Calu3 (cell line): ENCODE measurements at regions not wholly inside any gene's neighbourhood (a gene's known extent, or its start where the extent isn't known, plus 50 kb on each side); places are given as distances from the start of the nearest gene placed in this dataset.

Experiments used
- BruUV-seq: library from RNA; stranded (reverse); fragments of 400-500 nt; replicated peaks from 2 replicates; lab custom pipeline; 2021; lab: Mats Ljungman, UMichigan
- CTCF ChIA-PET: fragments of 300-600 bp; sonication (Branson Sonifier 250); formaldehyde crosslinking; loops from one replicate; lab custom pipeline; 2022; ENCODE audit warnings: antibody characterized with exemption; lab: Charles Lee
- DNase-seq: peaks from one replicate; pipeline ENCODE4 v3.0.0; 2022
- H3K27ac Mint-ChIP-seq: one replicate; pipeline ENCODE4 v1.8.0; 2022; ENCODE audit warnings: mixed read lengths; ENCODE audit not compliant: unreplicated experiment
- H3K27me3 Mint-ChIP-seq: one replicate; pipeline ENCODE4 v1.8.0; 2022; ENCODE audit warnings: mixed read lengths; ENCODE audit not compliant: unreplicated experiment
- H3K36me3 Mint-ChIP-seq: one replicate; pipeline ENCODE4 v1.8.0; 2022; ENCODE audit warnings: mild to moderate bottlenecking, moderate library complexity, mixed read lengths; ENCODE audit not compliant: insufficient read depth, unreplicated experiment
- H3K4me1 Mint-ChIP-seq: one replicate; pipeline ENCODE4 v1.8.0; 2022; ENCODE audit warnings: mild to moderate bottlenecking, low read depth, mixed read lengths; ENCODE audit not compliant: unreplicated experiment
- H3K4me3 Mint-ChIP-seq: one replicate; pipeline ENCODE4 v1.8.0; 2022; ENCODE audit warnings: mild to moderate bottlenecking, low read depth, moderate library complexity, mixed read lengths; ENCODE audit not compliant: unreplicated experiment
- H3K9me3 Mint-ChIP-seq: one replicate; pipeline ENCODE4 v1.8.0; 2022; ENCODE audit warnings: low read depth, mixed read lengths; ENCODE audit not compliant: unreplicated experiment
- intact Hi-C: fragments of 100-400 bp; cut with micrococcal nuclease; formaldehyde crosslinking; loops from one replicate; pipeline ENCODE4 v1.10.0; 2022; ENCODE audit not compliant: unreplicated experiment
- TF ChIP-seq, protein P1 (sequence below): fragments of 200-600 bp; IDR thresholded peaks from one replicate; pipeline ENCODE4 v1.8.0; 2022; ENCODE audit warnings: antibody characterized with exemption; ENCODE audit not compliant: unreplicated experiment

DNA sequence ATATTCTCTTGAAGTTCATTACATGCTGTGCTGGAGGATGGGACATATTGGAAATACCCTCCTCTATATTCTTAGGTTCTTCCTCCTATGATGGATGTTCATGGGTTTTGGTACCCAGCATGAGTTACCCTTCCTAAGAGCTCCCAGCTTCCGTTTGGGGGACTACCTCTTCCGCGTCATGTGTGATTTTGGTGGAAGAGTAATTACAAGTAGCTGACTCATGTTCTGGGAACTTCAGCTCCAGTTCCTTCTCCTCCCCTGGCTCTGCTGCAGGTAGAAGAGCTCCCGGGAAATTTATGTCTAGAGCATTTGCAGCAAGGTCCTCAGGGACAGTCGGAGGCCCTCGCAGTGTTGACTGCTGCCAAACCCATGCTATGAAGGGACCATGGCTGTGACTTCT, 208.8 kb upstream of the IL12A start:
- intact Hi-C loops: loop anchor here (10.0 kb wide), 1 partner anchor 605 kb away; no protein-coding TSS in a partner anchor
- CTCF ChIA-PET: interaction anchor here (0.7 to 4.0 kb wide), 2 partner anchors 26 to 132 kb away, joined by 3 to 42 read pairs; no protein-coding TSS in a partner anchor

DNA sequence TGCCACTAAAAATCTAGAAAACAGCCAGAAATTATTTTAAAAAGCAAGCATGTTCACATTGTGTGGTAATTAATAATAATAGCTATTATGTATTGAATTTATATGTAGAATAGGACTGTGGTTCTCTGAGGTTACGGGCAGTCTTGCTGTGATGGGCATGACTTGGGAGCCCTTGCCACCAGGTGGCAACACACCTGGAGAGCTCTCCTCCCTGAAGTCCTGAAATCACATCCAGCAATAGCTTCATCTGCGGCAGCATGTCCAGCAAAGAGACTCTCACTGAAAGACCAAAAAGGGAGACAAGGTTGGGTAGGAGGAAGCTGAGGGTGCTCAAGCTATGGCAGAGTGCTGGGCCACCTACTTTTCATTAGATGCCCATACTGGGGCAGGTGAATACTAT, 206.8 kb upstream of the IL12A start:
- H3K4me1 Mint-ChIP-seq: peaks cover 42% of the 10 kb centered on the region
- intact Hi-C loops: loop anchor here (1.0 to 10.0 kb wide), 2 partner anchors 23 to 607 kb away; no protein-coding TSS in a partner anchor
- no TSS peak for BruUV-seq
- peak; percentile 48 for DNase-seq
- CTCF ChIA-PET: interaction anchor here (0.7 to 4.0 kb wide), 7 partner anchors 8 to 144 kb away, joined by 3 to 42 read pairs (median 4); no protein-coding TSS in a partner anchor
- no peak overlapping the region for H3K27ac Mint-ChIP-seq
- no peaks in the 10 kb centered on the region for H3K36me3 Mint-ChIP-seq
- no peak overlapping the region for H3K4me3 Mint-ChIP-seq
- H3K9me3 Mint-ChIP-seq: no peaks in the 10 kb centered on the region
- no peaks in the 10 kb centered on the region for H3K27me3 Mint-ChIP-seq
- TF ChIP-seq, protein P1, sequence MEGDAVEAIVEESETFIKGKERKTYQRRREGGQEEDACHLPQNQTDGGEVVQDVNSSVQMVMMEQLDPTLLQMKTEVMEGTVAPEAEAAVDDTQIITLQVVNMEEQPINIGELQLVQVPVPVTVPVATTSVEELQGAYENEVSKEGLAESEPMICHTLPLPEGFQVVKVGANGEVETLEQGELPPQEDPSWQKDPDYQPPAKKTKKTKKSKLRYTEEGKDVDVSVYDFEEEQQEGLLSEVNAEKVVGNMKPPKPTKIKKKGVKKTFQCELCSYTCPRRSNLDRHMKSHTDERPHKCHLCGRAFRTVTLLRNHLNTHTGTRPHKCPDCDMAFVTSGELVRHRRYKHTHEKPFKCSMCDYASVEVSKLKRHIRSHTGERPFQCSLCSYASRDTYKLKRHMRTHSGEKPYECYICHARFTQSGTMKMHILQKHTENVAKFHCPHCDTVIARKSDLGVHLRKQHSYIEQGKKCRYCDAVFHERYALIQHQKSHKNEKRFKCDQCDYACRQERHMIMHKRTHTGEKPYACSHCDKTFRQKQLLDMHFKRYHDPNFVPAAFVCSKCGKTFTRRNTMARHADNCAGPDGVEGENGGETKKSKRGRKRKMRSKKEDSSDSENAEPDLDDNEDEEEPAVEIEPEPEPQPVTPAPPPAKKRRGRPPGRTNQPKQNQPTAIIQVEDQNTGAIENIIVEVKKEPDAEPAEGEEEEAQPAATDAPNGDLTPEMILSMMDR: peak; percentile 73

More for the DNA sequence above, 208.8 kb upstream of the IL12A start:
- H3K4me3 Mint-ChIP-seq: no peak overlapping the region
- no TSS peak for BruUV-seq
- H3K27ac Mint-ChIP-seq: no peak overlapping the region
- TF ChIP-seq, protein P1: no peak
- peaks cover 40% of the 10 kb centered on the region for H3K4me1 Mint-ChIP-seq
- H3K27me3 Mint-ChIP-seq: no peaks in the 10 kb centered on the region
- H3K9me3 Mint-ChIP-seq: no peaks in the 10 kb centered on the region
- no peak for DNase-seq
- H3K36me3 Mint-ChIP-seq: no peaks in the 10 kb centered on the region

DNA sequence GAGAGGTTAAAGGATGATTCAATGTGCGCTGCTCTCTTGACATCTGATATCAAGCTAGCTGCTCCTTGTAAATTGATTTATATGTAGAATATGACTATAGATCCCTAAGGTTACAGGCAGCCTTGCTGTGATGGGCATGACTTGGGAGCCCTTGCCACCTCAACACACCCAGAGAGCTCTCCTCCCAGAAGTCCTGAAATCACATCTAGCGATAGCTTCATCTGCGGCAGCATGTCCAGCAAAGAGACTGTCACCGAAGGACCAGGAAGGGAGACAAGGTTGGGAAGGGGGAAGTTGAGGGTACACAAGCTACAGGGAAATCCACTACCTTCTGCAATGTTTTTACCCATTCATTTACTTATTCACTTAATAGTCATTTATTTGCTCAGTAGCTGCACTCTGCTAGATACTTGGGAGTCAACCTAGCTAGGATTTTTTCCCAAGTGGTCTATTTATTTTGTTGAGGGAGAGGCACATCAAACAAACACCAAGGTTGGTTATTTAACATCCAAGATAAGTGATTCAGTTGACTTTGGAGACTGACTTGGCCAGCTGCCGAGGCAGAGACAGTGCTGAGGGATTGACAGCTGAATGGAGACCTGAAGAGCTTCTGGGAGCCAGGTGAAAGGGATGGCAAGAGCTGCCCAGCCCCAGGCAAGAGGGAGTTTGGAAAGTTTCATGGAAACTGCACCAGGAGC, 205.8 kb upstream of the IL12A start:
- no peaks in the 10 kb centered on the region for H3K27me3 Mint-ChIP-seq
- TF ChIP-seq, protein P1: no peak
- CTCF ChIA-PET: interaction anchor here (0.6 to 4.0 kb wide), 7 partner anchors 7 to 989 kb away, joined by 3 to 42 read pairs (median 7); no protein-coding TSS in a partner anchor
- intact Hi-C loops: loop anchor here (1.0 to 10.0 kb wide), 2 partner anchors 22 to 608 kb away; no protein-coding TSS in a partner anchor
- DNase-seq: no peak
- no peaks in the 10 kb centered on the region for H3K9me3 Mint-ChIP-seq
- peaks cover 52% of the 10 kb centered on the region for H3K4me1 Mint-ChIP-seq
- no TSS peak for BruUV-seq
- H3K27ac Mint-ChIP-seq: no peak overlapping the region
- H3K36me3 Mint-ChIP-seq: no peaks in the 10 kb centered on the region
- H3K4me3 Mint-ChIP-seq: no peak overlapping the region

DNA sequence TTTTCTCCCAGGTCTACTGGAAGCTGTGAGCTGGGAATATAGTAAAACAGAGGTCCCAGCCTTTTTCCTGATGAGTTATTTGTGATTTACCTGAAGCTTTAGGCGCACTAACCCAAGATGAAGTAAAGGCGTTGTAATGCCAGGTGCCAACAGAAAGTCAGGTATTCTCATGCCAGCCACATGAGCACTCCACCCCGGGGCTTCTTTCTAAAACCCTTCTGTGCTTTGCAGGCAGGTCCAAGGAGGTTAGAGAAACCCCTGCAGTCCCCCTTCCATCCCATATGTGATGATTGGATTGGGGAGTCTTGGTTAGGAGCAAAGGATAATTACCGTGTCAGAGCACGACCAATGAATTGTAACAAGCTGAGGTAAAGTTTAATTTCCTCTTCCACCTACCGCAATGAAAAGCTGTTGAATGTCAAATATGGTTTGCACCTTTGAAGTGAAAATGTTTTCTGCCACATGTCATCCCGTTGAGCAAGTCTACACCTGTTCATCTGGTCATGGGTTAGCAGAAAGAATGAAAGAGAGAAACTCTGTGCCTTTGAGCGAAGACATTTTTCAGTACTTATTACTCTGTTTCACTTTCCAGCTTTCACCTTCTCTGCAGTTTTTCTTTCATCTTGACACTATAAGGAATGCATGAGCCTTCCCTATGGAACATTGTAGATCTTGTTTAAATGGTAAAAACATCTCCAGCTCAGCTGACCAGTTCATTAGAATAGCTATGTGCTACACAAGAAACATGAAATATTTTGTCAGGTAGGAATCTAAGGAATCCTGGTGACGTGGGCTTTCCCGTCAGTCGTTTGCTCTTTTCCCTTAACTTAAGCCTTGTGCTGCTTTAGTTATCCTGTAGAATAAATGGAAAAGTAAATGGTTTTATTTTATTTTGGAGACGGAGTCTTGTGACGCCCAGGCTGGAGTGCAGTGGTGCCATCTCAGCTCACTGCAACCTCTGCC, 204.6 kb upstream of the IL12A start:
- DNase-seq: no peak
- Mint-ChIP-seq H3K27ac (peak overlapping the region; percentile 3), H3K9me3 (no peaks in the 10 kb centered on the region), H3K36me3 (no peaks in the 10 kb centered on the region), H3K27me3 (no peaks in the 10 kb centered on the region), H3K4me3 (peak overlapping the region; percentile 18), H3K4me1 (peaks cover 64% of the 10 kb centered on the region)
- BruUV-seq: no TSS peak
- intact Hi-C loops: loop anchor here (10.0 kb wide), 1 partner anchor 609 kb away; no protein-coding TSS in a partner anchor
- TF ChIP-seq, protein P1: no peak
- CTCF ChIA-PET: interaction anchor here (0.7 to 4.0 kb wide), 7 partner anchors 8 to 146 kb away, joined by 3 to 42 read pairs (median 4); no protein-coding TSS in a partner anchor
